Liver (tissue), 8 donors: ENCODE measurements at regions not wholly inside any gene's neighbourhood (a gene's known extent, or its start where the extent isn't known, plus 50 kb on each side); places are given as distances from the start of the nearest gene placed in this dataset.

Source experiments
- DNase-seq: peaks from one replicate; pipeline ENCODE4 v3.0.0-alpha.2; 2017; ENCODE audit warnings: low spot score
- H3K27ac ChIP-seq, 2 donors: one replicate each; pipeline ENCODE4 v1.7.0; 2013; ENCODE audit warnings: inconsistent platforms in 2 of 2, low read length in 2 of 2, control low read depth in 1 of 2, low read depth in 1 of 2, mild to moderate bottlenecking in 1 of 2
- H3K27me3 ChIP-seq, 4 donors: one replicate each; pipeline versions ENCODE4 v1.6.1 to v1.7.0; 2013; ENCODE audit warnings: low read length in 3 of 4, inconsistent platforms in 1 of 4, mild to moderate bottlenecking in 1 of 4, moderate library complexity in 1 of 4; ENCODE audit not compliant: control insufficient read depth in 4 of 4, insufficient read depth in 4 of 4
- H3K36me3 ChIP-seq, 4 donors: one replicate each; pipeline versions ENCODE4 v1.6.1 to v1.7.0; 2013; ENCODE audit warnings: low read length in 3 of 4, mild to moderate bottlenecking in 3 of 4, low read depth in 1 of 4, moderate library complexity in 1 of 4; ENCODE audit not compliant: control insufficient read depth in 4 of 4, insufficient read depth in 3 of 4
- H3K4me1 ChIP-seq, 4 donors: one replicate each; pipeline versions ENCODE4 v1.6.1 to v1.7.0; 2013; ENCODE audit warnings: low read length in 3 of 4, mild to moderate bottlenecking in 3 of 4, moderate library complexity in 1 of 4; ENCODE audit not compliant: control insufficient read depth in 4 of 4, insufficient read depth in 4 of 4
- H3K4me3 ChIP-seq, 3 donors: one replicate each; pipeline versions ENCODE4 v1.6.1 to v1.7.0; 2013; ENCODE audit warnings: low read length in 3 of 3, control low read depth in 1 of 3, low read depth in 1 of 3, mild to moderate bottlenecking in 1 of 3
- H3K9ac ChIP-seq, 2 donors: one replicate each; pipeline ENCODE4 v1.7.0; 2013; ENCODE audit warnings: low read length in 2 of 2, mild to moderate bottlenecking in 2 of 2, moderate library complexity in 2 of 2, control low read depth in 1 of 2, low read depth in 1 of 2
- H3K9me3 ChIP-seq, 4 donors: one replicate each; pipeline versions ENCODE4 v1.6.1 to v1.7.0; 2013; ENCODE audit warnings: low read length in 3 of 4; ENCODE audit not compliant: control insufficient read depth in 4 of 4
- ATF3 ChIP-seq: IDR thresholded peaks from 2 replicates; pipeline ENCODE4 v1.6.1; 2016; ENCODE audit warnings: antibody characterized with exemption
- CTCF ChIP-seq: fragments of 150-350 bp; IDR thresholded peaks from 2 replicates; pipeline ENCODE4 v1.5.1; 2017; ENCODE audit warnings: improper control_type of control experiment, low read depth, low read length; ENCODE audit not compliant: missing input control
- EGR1 ChIP-seq, 2 donors: IDR thresholded peaks; 2 replicates each; pipeline ENCODE4 v1.6.1; 2016 to 2018; ENCODE audit warnings: antibody characterized with exemption in 2 of 2, low read depth in 2 of 2
- FOXA1 ChIP-seq: IDR thresholded peaks from 2 replicates; pipeline ENCODE4 v1.6.1; 2016; ENCODE audit warnings: antibody characterized with exemption
- FOXA2 ChIP-seq: IDR thresholded peaks from 2 replicates; pipeline ENCODE4 v1.6.1; 2016; ENCODE audit warnings: antibody characterized with exemption
- GABPA ChIP-seq, 2 donors: IDR thresholded peaks in 1 of 2; conservative IDR thresholded peaks in 1 of 2; 2 replicates each; pipeline ENCODE4 v1.6.1; 2016; ENCODE audit warnings: antibody characterized with exemption in 2 of 2, mild to moderate bottlenecking in 1 of 2, moderate library complexity in 1 of 2
- HNF4A ChIP-seq, 2 donors: conservative IDR thresholded peaks; 2 replicates each; pipeline ENCODE4 v1.6.1; 2016; ENCODE audit warnings: antibody characterized with exemption in 2 of 2, mild to moderate bottlenecking in 2 of 2
- HNF4G ChIP-seq: IDR thresholded peaks from 2 replicates; pipeline ENCODE4 v1.6.1; 2016; ENCODE audit warnings: antibody characterized with exemption
- JUND ChIP-seq, 2 donors: IDR thresholded peaks; 2 replicates each; pipeline ENCODE4 v1.6.1; 2016; ENCODE audit warnings: antibody characterized with exemption in 2 of 2
- NR2F2 ChIP-seq: IDR thresholded peaks from 2 replicates; pipeline ENCODE4 v1.6.1; 2016; ENCODE audit warnings: antibody characterized with exemption
- RAD21 ChIP-seq, 2 donors: IDR thresholded peaks; 2 replicates each; pipeline ENCODE4 v1.6.1; 2016; ENCODE audit warnings: antibody characterized with exemption in 2 of 2, mild to moderate bottlenecking in 2 of 2
- REST ChIP-seq: IDR thresholded peaks from 2 replicates; pipeline ENCODE4 v1.6.1; 2016; ENCODE audit warnings: antibody characterized with exemption, mild to moderate bottlenecking
- RXRA ChIP-seq, 2 donors: IDR thresholded peaks; 2 replicates each; pipeline ENCODE4 v1.6.1; 2017 to 2018; ENCODE audit warnings: antibody characterized with exemption in 2 of 2, mild to moderate bottlenecking in 1 of 2
- SP1 ChIP-seq: IDR thresholded peaks from 2 replicates; pipeline ENCODE4 v1.6.1; 2018; ENCODE audit warnings: antibody characterized with exemption, mild to moderate bottlenecking
- TAF1 ChIP-seq: conservative IDR thresholded peaks from 2 replicates; pipeline ENCODE4 v1.6.1; 2016; ENCODE audit warnings: antibody characterized with exemption, mild to moderate bottlenecking
- YY1 ChIP-seq: IDR thresholded peaks from 2 replicates; pipeline ENCODE4 v1.6.1; 2016; ENCODE audit warnings: antibody characterized with exemption, mild to moderate bottlenecking
- ZBTB33 ChIP-seq: IDR thresholded peaks from 2 replicates; pipeline ENCODE4 v1.6.1; 2016; ENCODE audit warnings: antibody characterized with exemption
- WGBS: extraction: QIAGEN DNeasy Blood & Tissue Kit; methylation state at CpG from one replicate; pipeline ENCODE4 v1.1.7; 2013; 5-methylcytosine and 5-hydroxymethylcytosine counted together
- TF ChIP-seq, protein P1 (sequence below): IDR thresholded peaks from 2 replicates; pipeline ENCODE4 v1.6.1; 2016; ENCODE audit warnings: antibody characterized with exemption
- donor health status: healthy.
- donor health status: healthy.
- donor health status: healthy.
- donor health status: healthy.
- donor health status: healthy.

GRCh38 chr2:57479981-57480380 is 566.6 kb upstream of the VRK2 start:
- no peaks in the 10 kb centered on the region for H3K9me3 ChIP-seq
- WGBS = 95% methylated on average over 1 of the region's 1 CpG

GRCh38 chr2:57488061-57488460 is 558.5 kb upstream of the VRK2 start:
- Histone ChIP-seq H3K27me3 (no peaks in the 10 kb centered on the region), H3K4me1 (no peaks in the 10 kb centered on the region), H3K36me3 (no peaks in the 10 kb centered on the region), H3K9me3 (no peaks in the 10 kb centered on the region), H3K27ac (no peak overlapping the region), H3K9ac (no peak overlapping the region), H3K4me3 (no peak overlapping the region)
- no peak for DNase-seq
- TF ChIP-seq RXRA (IDR thresholded peaks at IDR 0.05) (no peak), GABPA (IDR thresholded peaks at IDR 0.05 in 1 of 2, conservative IDR thresholded peaks at IDR 0.05 in 1 of 2) (no peak), CTCF (no peak), FOXA2 (no peak), HNF4G (no peak), YY1 (no peak), ZBTB33 (no peak), SP1 (no peak), TAF1 (no peak), RAD21 (IDR thresholded peaks at IDR 0.05) (no peak), ATF3 (no peak), HNF4A (conservative IDR thresholded peaks at IDR 0.05) (no peak), JUND (IDR thresholded peaks at IDR 0.05) (no peak), NR2F2 (no peak), EGR1 (IDR thresholded peaks at IDR 0.05; ENCODE audit: low read depth in 2 of 2) (no peak), FOXA1 (no peak)
- TF ChIP-seq, protein P1, sequence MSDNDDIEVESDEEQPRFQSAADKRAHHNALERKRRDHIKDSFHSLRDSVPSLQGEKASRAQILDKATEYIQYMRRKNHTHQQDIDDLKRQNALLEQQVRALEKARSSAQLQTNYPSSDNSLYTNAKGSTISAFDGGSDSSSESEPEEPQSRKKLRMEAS = no peak

More at GRCh38 chr2:57479981-57480380, 566.6 kb upstream of the VRK2 start:
- no peak for DNase-seq
- no peak for TF ChIP-seq HNF4A (conservative IDR thresholded peaks at IDR 0.05)
- TF ChIP-seq, protein P1 = no peak
- TF ChIP-seq REST = no peak
- no peak for TF ChIP-seq HNF4G
- no peak for TF ChIP-seq ATF3
- Histone ChIP-seq H3K36me3 (no peaks in the 10 kb centered on the region), H3K27me3 (no peaks in the 10 kb centered on the region), H3K27ac (no peak overlapping the region), H3K9ac (no peak overlapping the region), H3K4me1 (no peaks in the 10 kb centered on the region), H3K4me3 (no peak overlapping the region)
